Mammary epithelial cell (primary cell): ENCODE measurements at regions not wholly inside any gene's neighbourhood (a gene's known extent, or its start where the extent isn't known, plus 50 kb on each side); places are given as distances from the start of the nearest gene placed in this dataset.

Experiments used
- CTCF ChIP-seq, 2 donors: IDR thresholded peaks in 1 of 2; conservative IDR thresholded peaks in 1 of 2; 2 replicates each; pipeline ENCODE4 v1.5.1; 2011 to 2012; ENCODE audit warnings: inconsistent platforms in 2 of 2, low read length in 2 of 2, mild to moderate bottlenecking in 2 of 2, control low read depth in 1 of 2, low read depth in 1 of 2; ENCODE audit not compliant: insufficient read depth in 1 of 2; ENCODE audit errors: extremely low read depth in 1 of 2
- EZH2 ChIP-seq: IDR thresholded peaks from 2 replicates; pipeline ENCODE4 v1.6.1; 2012; ENCODE audit warnings: low read length, inconsistent platforms, borderline replicate concordance

DNA sequence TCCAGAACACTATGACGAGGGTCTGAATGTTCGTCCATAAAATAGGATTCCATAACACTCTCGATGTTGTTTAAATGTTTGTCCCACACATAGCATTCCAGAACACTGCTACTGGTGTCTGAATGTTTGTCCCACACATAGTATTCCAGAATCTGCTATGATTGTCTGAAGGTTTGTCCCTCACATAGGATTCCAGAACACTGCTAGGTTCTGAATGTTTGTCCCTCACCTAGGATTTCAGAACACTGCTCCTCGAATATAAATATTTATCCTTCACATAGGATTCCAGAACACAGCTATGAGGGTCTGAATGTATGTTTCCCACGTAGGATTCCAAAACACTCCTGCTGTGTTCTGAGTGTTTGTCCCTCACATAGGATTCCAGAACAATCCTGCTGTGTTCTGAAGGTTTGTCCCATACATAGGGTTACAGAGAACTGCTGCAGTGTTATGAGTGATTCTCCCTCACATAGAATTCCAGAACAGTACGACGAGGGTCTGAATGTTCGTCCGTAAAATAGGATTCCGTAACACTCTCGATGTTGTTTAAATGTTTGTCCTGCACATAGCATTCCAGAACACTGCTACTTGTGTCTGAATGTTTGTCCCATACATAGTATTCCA, 215.3 kb downstream of the FOXD4L6 start:
- TF ChIP-seq CTCF (conservative IDR thresholded peaks at IDR 0.05 in 1 of 2, IDR thresholded peaks at IDR 0.05 in 1 of 2; ENCODE audit: extremely low read depth in 1 of 2, insufficient read depth in 1 of 2, low read depth in 1 of 2, low read length in 2 of 2) (no peak), EZH2 (no peak)
